Liver (tissue), 8 donors: ENCODE measurements at regions not wholly inside any gene's neighbourhood (a gene's known extent, or its start where the extent isn't known, plus 50 kb on each side); places are given as distances from the start of the nearest gene placed in this dataset.

Experiments
- DNase-seq: peaks from one replicate; pipeline ENCODE4 v3.0.0-alpha.2; 2017; ENCODE audit warnings: low spot score
- H3K27ac ChIP-seq, 2 donors: one replicate each; pipeline ENCODE4 v1.7.0; 2013; ENCODE audit warnings: inconsistent platforms in 2 of 2, low read length in 2 of 2, control low read depth in 1 of 2, low read depth in 1 of 2, mild to moderate bottlenecking in 1 of 2
- H3K27me3 ChIP-seq, 4 donors: one replicate each; pipeline versions ENCODE4 v1.6.1 to v1.7.0; 2013; ENCODE audit warnings: low read length in 3 of 4, inconsistent platforms in 1 of 4, mild to moderate bottlenecking in 1 of 4, moderate library complexity in 1 of 4; ENCODE audit not compliant: control insufficient read depth in 4 of 4, insufficient read depth in 4 of 4
- H3K36me3 ChIP-seq, 4 donors: one replicate each; pipeline versions ENCODE4 v1.6.1 to v1.7.0; 2013; ENCODE audit warnings: low read length in 3 of 4, mild to moderate bottlenecking in 3 of 4, low read depth in 1 of 4, moderate library complexity in 1 of 4; ENCODE audit not compliant: control insufficient read depth in 4 of 4, insufficient read depth in 3 of 4
- H3K4me1 ChIP-seq, 4 donors: one replicate each; pipeline versions ENCODE4 v1.6.1 to v1.7.0; 2013; ENCODE audit warnings: low read length in 3 of 4, mild to moderate bottlenecking in 3 of 4, moderate library complexity in 1 of 4; ENCODE audit not compliant: control insufficient read depth in 4 of 4, insufficient read depth in 4 of 4
- H3K4me3 ChIP-seq, 3 donors: one replicate each; pipeline versions ENCODE4 v1.6.1 to v1.7.0; 2013; ENCODE audit warnings: low read length in 3 of 3, control low read depth in 1 of 3, low read depth in 1 of 3, mild to moderate bottlenecking in 1 of 3
- H3K9ac ChIP-seq, 2 donors: one replicate each; pipeline ENCODE4 v1.7.0; 2013; ENCODE audit warnings: low read length in 2 of 2, mild to moderate bottlenecking in 2 of 2, moderate library complexity in 2 of 2, control low read depth in 1 of 2, low read depth in 1 of 2
- H3K9me3 ChIP-seq, 4 donors: one replicate each; pipeline versions ENCODE4 v1.6.1 to v1.7.0; 2013; ENCODE audit warnings: low read length in 3 of 4; ENCODE audit not compliant: control insufficient read depth in 4 of 4
- CTCF ChIP-seq: fragments of 150-350 bp; IDR thresholded peaks from 2 replicates; pipeline ENCODE4 v1.5.1; 2017; ENCODE audit warnings: improper control_type of control experiment, low read depth, low read length; ENCODE audit not compliant: missing input control
- EGR1 ChIP-seq, 2 donors: IDR thresholded peaks; 2 replicates each; pipeline ENCODE4 v1.6.1; 2016 to 2018; ENCODE audit warnings: antibody characterized with exemption in 2 of 2, low read depth in 2 of 2
- FOXA1 ChIP-seq: IDR thresholded peaks from 2 replicates; pipeline ENCODE4 v1.6.1; 2016; ENCODE audit warnings: antibody characterized with exemption
- FOXA2 ChIP-seq: IDR thresholded peaks from 2 replicates; pipeline ENCODE4 v1.6.1; 2016; ENCODE audit warnings: antibody characterized with exemption
- GABPA ChIP-seq, 2 donors: IDR thresholded peaks in 1 of 2; conservative IDR thresholded peaks in 1 of 2; 2 replicates each; pipeline ENCODE4 v1.6.1; 2016; ENCODE audit warnings: antibody characterized with exemption in 2 of 2, mild to moderate bottlenecking in 1 of 2, moderate library complexity in 1 of 2
- HNF4A ChIP-seq, 2 donors: conservative IDR thresholded peaks; 2 replicates each; pipeline ENCODE4 v1.6.1; 2016; ENCODE audit warnings: antibody characterized with exemption in 2 of 2, mild to moderate bottlenecking in 2 of 2
- HNF4G ChIP-seq: IDR thresholded peaks from 2 replicates; pipeline ENCODE4 v1.6.1; 2016; ENCODE audit warnings: antibody characterized with exemption
- JUND ChIP-seq, 2 donors: IDR thresholded peaks; 2 replicates each; pipeline ENCODE4 v1.6.1; 2016; ENCODE audit warnings: antibody characterized with exemption in 2 of 2
- MAX ChIP-seq: IDR thresholded peaks from 2 replicates; pipeline ENCODE4 v1.6.1; 2016; ENCODE audit warnings: antibody characterized with exemption
- NR2F2 ChIP-seq: IDR thresholded peaks from 2 replicates; pipeline ENCODE4 v1.6.1; 2016; ENCODE audit warnings: antibody characterized with exemption
- RAD21 ChIP-seq, 2 donors: IDR thresholded peaks; 2 replicates each; pipeline ENCODE4 v1.6.1; 2016; ENCODE audit warnings: antibody characterized with exemption in 2 of 2, mild to moderate bottlenecking in 2 of 2
- REST ChIP-seq: IDR thresholded peaks from 2 replicates; pipeline ENCODE4 v1.6.1; 2016; ENCODE audit warnings: antibody characterized with exemption, mild to moderate bottlenecking
- RXRA ChIP-seq, 2 donors: IDR thresholded peaks; 2 replicates each; pipeline ENCODE4 v1.6.1; 2017 to 2018; ENCODE audit warnings: antibody characterized with exemption in 2 of 2, mild to moderate bottlenecking in 1 of 2
- SP1 ChIP-seq: IDR thresholded peaks from 2 replicates; pipeline ENCODE4 v1.6.1; 2018; ENCODE audit warnings: antibody characterized with exemption, mild to moderate bottlenecking
- TAF1 ChIP-seq: conservative IDR thresholded peaks from 2 replicates; pipeline ENCODE4 v1.6.1; 2016; ENCODE audit warnings: antibody characterized with exemption, mild to moderate bottlenecking
- YY1 ChIP-seq: IDR thresholded peaks from 2 replicates; pipeline ENCODE4 v1.6.1; 2016; ENCODE audit warnings: antibody characterized with exemption, mild to moderate bottlenecking
- WGBS: extraction: QIAGEN DNeasy Blood & Tissue Kit; methylation state at CpG from one replicate; pipeline ENCODE4 v1.1.7; 2013; 5-methylcytosine and 5-hydroxymethylcytosine counted together
- TF ChIP-seq, protein P1 (sequence below): IDR thresholded peaks from 2 replicates; pipeline ENCODE4 v1.6.1; 2016; ENCODE audit warnings: antibody characterized with exemption
- TF ChIP-seq, protein P2 (sequence below): IDR thresholded peaks from 2 replicates; pipeline ENCODE4 v1.6.1; 2016; ENCODE audit warnings: antibody characterized with exemption
- donor health status: healthy.
- donor health status: healthy.
- donor health status: healthy.
- donor health status: healthy.
- donor health status: healthy.

DNA sequence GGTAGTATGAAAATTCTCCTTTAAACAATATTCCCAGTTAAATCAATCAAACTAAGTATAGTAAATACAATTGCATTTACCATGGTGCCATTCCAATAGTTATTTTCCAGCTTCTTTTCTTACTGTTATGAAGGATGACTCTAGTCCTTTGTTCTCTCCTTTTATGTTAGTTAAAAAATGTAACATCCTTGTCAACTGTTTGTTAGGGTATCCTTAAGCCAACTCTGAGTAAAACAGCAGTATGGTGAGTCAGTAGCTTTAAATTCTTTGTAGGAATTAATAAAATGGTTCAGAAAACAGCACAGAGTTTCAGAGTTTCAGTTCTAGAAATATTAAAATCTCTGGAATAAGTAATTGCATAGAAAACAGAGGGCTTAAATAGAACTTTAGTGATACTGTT lies 384.4 kb downstream of the MTRR start:
- Histone ChIP-seq H3K9me3 (no peaks in the 10 kb centered on the region), H3K36me3 (no peaks in the 10 kb centered on the region), H3K27ac (no peak overlapping the region), H3K4me1 (no peaks in the 10 kb centered on the region), H3K27me3 (peaks cover 0 to 5% (median 0%) of the 10 kb centered on the region in 4 donors), H3K9ac (no peak overlapping the region), H3K4me3 (no peak overlapping the region)
- DNase-seq = no peak
- TF ChIP-seq, protein P1, sequence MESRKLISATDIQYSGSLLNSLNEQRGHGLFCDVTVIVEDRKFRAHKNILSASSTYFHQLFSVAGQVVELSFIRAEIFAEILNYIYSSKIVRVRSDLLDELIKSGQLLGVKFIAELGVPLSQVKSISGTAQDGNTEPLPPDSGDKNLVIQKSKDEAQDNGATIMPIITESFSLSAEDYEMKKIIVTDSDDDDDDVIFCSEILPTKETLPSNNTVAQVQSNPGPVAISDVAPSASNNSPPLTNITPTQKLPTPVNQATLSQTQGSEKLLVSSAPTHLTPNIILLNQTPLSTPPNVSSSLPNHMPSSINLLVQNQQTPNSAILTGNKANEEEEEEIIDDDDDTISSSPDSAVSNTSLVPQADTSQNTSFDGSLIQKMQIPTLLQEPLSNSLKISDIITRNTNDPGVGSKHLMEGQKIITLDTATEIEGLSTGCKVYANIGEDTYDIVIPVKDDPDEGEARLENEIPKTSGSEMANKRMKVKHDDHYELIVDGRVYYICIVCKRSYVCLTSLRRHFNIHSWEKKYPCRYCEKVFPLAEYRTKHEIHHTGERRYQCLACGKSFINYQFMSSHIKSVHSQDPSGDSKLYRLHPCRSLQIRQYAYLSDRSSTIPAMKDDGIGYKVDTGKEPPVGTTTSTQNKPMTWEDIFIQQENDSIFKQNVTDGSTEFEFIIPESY = no peak
- no peak for TF ChIP-seq JUND (IDR thresholded peaks at IDR 0.05)
- no peak for TF ChIP-seq REST
- TF ChIP-seq GABPA (IDR thresholded peaks at IDR 0.05 in 1 of 2, conservative IDR thresholded peaks at IDR 0.05 in 1 of 2) = no peak
- no peak for TF ChIP-seq YY1
- no peak for TF ChIP-seq SP1
- no peak for TF ChIP-seq EGR1 (IDR thresholded peaks at IDR 0.05; ENCODE audit: low read depth in 2 of 2)
- TF ChIP-seq, protein P2, sequence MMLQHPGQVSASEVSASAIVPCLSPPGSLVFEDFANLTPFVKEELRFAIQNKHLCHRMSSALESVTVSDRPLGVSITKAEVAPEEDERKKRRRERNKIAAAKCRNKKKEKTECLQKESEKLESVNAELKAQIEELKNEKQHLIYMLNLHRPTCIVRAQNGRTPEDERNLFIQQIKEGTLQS = no peak
- TF ChIP-seq CTCF = no peak
- TF ChIP-seq FOXA2 = no peak
- TF ChIP-seq HNF4A (conservative IDR thresholded peaks at IDR 0.05) = no peak
- TF ChIP-seq MAX = no peak
- TF ChIP-seq TAF1 = no peak
- no peak for TF ChIP-seq RXRA (IDR thresholded peaks at IDR 0.05)

GRCh38 chr5:8254674-8255073 lies 385.7 kb downstream of the MTRR start:
- H3K4me3 ChIP-seq = no peak overlapping the region
- no peaks in the 10 kb centered on the region for H3K36me3 ChIP-seq
- H3K9me3 ChIP-seq = no peaks in the 10 kb centered on the region
- no peak overlapping the region for H3K9ac ChIP-seq
- H3K4me1 ChIP-seq = no peaks in the 10 kb centered on the region
- H3K27ac ChIP-seq = no peak overlapping the region
- H3K27me3 ChIP-seq = peaks cover 0 to 5% (median 0%) of the 10 kb centered on the region in 4 donors
- DNase-seq = no peak
- 47% methylated on average over 2 of the region's 2 CpGs for WGBS
- TF ChIP-seq MAX (no peak), RXRA (IDR thresholded peaks at IDR 0.05) (no peak), YY1 (no peak), FOXA2 (no peak), GABPA (IDR thresholded peaks at IDR 0.05 in 1 of 2, conservative IDR thresholded peaks at IDR 0.05 in 1 of 2) (no peak), HNF4A (conservative IDR thresholded peaks at IDR 0.05) (no peak), JUND (IDR thresholded peaks at IDR 0.05) (no peak), RAD21 (IDR thresholded peaks at IDR 0.05) (no peak), EGR1 (IDR thresholded peaks at IDR 0.05; ENCODE audit: low read depth in 2 of 2) (no peak), HNF4G (no peak), CTCF (no peak), NR2F2 (no peak), FOXA1 (no peak)
- TF ChIP-seq, protein P1 = no peak
- TF ChIP-seq, protein P2 = no peak
